Epithelial cell of esophagus (primary cell): ENCODE measurements at regions not wholly inside any gene's neighbourhood (a gene's known extent, or its start where the extent isn't known, plus 50 kb on each side); places are given as distances from the start of the nearest gene placed in this dataset.
"Not testable (repeated sequence)": the region's sequence is repeated elsewhere in the genome, so short reads cannot be mapped to it uniquely, and the experiment has no call there.

Source experiments
- DNase-seq: peaks from one replicate; pipeline ENCODE4 v3.0.0; 2010; ENCODE audit warnings: low read depth
- H3K4me3 ChIP-seq: 2 replicates; pipeline ENCODE4 v1.5.1; 2011; ENCODE audit warnings: mild to moderate bottlenecking, low read length, control low read depth

DNA sequence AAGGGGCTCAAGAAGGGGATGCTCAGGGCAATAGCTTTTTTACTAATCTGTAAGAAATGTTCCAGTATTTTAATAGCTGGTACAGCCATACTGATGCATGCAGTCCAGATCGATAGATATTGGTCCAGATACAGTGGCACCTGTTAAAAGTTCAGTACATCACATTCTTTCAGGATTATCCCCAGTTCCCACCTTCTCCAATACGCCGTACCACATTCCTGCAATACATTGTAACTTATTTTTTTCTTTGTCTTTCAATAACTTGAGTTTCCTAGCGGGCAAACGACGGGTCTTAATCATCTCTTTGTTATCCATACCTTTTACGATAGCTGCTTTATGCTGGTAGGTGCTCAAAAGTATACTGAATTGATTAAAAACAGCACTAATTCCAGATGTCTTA, 136.1 kb upstream of the NBPF19 start:
- H3K4me3 ChIP-seq, DNase-seq: not testable (repeated sequence)

DNA sequence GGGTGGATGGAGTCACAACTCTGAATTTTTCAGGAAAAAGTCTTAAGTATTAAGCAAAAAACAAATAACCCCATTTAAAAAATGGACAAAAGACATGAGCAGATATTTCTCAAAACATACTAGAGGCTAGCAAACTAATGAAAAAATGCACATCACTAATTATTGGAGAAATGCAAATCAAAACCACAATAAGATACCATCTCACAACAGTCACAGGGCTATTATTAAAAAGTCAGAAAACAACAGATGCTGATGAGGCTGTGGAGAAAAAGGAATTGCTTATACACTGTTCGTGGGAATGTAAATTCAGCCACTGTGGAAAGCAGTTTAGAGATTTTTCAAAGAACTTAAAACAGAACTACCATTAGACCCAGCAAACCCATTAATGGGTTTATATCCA, 125.4 kb upstream of the NBPF19 start:
- not testable (repeated sequence) for DNase-seq, H3K4me3 ChIP-seq

DNA sequence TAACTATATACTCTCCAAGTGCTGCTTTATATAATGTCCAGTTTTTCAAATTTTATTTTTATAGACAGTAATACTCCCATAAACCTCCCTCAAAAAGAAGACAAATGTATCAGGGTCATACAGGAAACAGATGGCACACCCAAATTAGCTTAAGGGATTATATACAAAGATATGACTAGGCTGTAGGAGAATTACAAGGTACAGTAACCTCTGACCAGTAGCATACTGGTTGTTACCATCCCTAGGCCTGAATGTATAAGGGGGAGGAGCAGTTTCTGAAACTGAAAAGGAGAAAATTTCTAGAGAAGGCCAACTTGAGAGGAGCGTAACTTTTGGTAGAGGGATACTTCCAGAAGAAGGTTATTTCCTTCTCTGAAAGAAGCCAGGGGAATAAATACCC, 122.6 kb upstream of the NBPF19 start:
- H3K4me3 ChIP-seq, DNase-seq: not testable (repeated sequence)

DNA sequence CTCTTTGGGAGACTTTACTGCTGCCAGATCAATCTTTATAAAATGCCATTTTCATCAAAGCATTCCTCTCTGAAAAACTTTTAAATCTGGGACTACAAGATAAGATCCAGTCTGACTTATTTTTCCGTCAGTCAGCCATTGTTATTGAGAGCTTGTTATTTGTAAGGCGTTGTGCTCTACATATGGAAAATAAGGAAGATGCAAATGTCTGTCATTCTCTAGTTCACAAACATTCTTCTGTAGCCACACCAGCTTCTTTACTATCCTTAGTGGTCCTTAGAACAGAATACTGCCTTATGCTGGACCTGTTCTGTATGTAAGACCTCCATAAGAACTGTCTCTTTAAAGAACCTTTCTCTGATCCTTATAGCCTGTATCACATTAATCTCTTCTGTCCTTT, 120.3 kb upstream of the NBPF19 start:
- not testable (repeated sequence) for H3K4me3 ChIP-seq, DNase-seq

DNA sequence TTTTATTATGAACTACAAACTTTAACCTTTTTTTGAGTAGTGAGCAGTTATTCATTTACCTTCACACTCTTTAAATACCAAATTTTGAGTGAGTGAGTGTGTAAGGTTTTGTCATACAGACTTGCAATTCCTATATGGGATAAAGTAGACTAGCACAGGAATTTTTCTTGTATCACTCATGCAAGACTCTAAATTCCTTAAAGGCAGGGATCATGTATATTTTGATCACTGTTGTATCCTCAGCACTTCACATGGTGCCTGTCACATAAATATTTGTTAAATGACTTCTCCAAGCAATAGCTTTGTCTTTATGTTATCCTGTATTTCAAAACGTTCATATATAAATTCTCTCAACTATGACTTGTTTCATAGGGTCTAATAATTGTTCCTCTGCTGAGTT, 119.1 kb upstream of the NBPF19 start:
- not testable (repeated sequence) for DNase-seq

DNA sequence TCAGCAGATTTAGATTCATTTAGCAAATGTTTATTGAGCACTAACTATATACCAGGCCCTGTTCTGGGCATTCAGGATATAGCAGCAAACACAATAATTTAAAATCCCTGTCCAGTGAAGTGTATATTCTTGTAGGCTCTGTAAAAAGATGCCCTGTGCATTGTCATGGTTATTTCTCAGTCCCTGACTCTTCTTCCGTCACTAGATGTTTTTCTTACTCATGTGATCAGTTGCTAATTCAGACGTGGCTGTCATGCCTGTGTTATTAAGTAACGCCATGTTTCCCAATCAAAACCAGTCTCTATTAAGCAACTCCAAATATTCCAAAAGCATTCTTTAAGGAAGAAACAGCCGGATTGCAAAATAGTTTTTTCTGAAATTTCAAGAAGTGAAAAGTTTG, 118.7 kb upstream of the NBPF19 start:
- not testable (repeated sequence) for H3K4me3 ChIP-seq

More for the DNA sequence above, 119.1 kb upstream of the NBPF19 start:
- not testable (repeated sequence) for H3K4me3 ChIP-seq

DNA sequence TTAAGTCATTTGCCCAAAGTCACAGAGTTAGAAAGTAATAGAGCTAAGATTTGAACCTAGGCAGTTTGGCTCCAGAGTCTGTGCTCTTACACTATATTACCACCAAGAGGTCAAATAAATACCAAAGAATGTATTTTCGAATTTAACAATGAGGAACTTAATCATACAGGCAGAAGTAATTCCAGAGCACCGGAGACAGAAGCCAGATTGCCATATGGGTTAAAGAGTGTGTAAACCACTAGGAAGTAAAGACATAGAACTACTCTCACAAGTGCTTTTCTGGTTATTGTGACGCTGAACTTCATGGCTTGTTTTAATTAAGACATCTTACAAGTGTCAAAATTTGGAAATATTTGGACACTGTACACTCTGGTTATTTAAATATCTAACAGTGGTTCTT, 114.5 kb upstream of the NBPF19 start:
- not testable (repeated sequence) for H3K4me3 ChIP-seq, DNase-seq

More for the DNA sequence above, 118.7 kb upstream of the NBPF19 start:
- DNase-seq = not testable (repeated sequence)

DNA sequence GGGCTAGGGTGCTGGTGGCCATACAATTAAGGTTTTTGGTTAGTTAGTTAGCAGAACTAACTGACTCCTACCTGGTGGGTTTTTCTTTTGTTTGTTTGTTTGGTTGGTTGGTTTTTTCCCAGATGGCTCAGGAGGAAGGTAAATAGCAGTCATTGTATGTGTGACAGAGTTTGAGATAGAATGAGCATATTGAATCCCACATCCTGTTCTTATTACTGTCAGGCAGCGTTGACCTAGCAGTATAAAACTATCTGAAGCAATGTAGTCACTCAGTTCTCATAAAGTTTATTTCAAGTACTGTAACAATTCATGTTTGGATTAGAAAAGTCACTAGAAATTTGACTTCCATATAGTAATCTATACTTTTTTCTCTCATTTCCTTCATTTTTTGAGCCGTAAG, 113.5 kb upstream of the NBPF19 start:
- not testable (repeated sequence) for H3K4me3 ChIP-seq, DNase-seq

DNA sequence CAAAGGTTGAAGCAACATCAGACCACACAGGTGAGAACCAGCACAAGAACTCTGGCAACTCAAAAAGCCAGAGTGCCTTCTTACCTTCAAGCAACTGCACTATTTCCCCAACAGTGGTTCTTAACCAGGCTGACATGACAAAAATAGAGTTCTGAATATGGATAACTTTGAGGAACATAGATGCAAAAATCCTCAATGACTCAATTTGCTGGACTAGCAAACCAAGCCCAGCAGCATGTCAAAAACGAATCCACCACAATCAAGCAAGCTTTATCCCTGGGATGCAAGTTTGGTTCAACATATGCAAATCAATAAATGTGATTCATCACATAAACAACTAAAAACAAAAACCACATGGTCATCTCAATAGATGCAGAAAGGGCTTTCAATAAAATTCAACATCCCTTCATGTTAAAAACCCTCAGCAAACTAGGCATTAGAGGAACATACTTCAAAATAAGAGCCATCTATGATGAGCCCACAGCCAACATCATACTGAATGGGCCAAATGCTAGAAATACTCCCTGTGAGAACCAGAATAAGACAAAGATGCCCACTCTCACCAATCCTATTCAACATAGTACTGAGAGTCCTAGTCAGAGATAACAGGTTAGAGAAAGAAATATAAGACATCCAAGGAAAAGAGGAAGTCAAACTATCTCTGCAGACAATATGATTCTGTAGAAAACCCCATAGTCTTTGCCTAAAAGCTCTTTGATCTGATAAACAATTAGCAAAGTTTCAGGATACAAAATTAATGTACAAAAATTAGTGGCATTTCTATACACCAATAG, 110.5 kb upstream of the NBPF19 start:
- not testable (repeated sequence) for H3K4me3 ChIP-seq

DNA sequence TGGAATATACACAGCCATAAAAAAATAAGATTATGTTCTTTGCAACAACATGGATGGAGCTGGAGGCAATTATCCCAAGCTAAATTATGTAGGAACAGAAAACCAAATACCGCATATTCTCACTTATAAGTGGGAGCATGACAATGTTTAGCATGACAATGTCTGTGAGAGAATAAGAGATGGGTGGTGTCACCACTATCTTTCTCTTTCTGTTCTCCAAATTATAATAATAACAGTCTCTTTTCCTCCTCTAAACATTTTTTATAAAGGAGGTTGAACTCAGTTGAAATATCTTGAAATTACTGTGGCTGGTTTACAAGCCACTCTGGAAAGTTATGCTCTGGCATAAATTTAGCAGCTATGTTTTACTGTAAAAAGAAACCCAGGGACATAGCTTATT, 108.4 kb upstream of the NBPF19 start:
- H3K4me3 ChIP-seq, DNase-seq: not testable (repeated sequence)

More for the DNA sequence above, 110.5 kb upstream of the NBPF19 start:
- DNase-seq = not testable (repeated sequence)

DNA sequence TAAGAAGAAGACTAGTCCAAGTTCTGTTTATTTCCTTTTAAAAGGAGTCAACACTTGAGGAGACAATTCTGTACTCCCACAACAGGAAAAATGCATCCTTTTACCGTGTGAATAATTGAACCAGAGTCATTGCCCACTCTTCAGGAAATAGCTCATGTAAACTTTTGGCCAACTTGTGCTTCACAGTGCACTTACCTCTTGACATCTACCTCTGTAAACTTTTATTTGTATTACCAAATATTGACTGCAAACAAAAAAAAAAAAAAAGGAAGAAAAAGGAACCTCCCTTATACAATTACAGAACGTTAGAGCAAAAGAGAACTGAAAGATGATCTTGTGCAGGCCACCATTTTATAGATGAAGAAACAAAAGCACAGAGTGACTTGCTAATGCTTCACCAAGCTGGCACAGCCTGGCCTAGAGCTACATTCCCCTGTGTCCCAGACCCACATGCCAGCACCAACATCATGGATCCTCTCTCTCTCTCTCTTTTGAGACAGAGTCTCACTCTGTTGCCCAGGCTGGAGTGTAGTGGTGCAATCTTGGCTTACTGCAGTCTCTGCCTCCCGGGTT, 107.3 kb upstream of the NBPF19 start:
- H3K4me3 ChIP-seq, DNase-seq: not testable (repeated sequence)

DNA sequence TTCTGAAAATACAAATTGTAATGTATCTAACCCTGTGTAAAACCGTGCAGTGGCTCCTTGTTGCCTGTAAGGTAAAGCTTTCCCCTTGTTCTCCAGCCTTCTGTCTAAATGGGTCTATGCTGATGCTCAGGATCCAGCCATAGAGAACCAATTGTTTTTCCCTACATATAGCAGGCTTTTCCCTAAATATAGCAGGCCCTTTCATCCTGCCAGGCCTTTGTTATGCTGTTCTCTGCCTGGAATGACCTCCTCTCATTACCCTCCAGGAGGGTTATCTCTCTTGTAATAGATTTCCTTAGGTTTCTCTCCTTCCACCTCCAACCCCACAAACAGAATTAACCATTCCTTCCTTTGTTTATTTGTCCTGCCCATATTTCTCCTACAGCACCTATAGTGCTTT, 106.5 kb upstream of the NBPF19 start:
- DNase-seq, H3K4me3 ChIP-seq: not testable (repeated sequence)

DNA sequence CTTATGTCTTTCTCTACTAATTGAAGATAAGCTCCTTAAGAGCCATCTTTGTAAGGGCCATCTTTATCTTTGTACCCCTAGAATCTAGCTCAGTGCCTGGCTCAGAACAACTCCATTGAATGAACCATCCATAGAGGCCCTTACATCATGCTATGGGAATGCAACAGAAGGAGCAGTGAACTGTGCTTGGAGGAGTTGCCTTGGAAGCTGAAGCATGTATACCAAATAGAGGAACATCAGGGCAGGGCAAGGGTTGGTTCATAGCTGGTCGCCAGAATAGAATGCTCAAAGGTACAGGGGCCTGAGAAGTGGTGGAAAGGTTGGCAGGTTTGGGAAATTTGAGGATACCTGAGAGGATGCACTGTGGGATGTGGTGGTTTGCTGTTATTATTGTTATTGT, 105.8 kb upstream of the NBPF19 start:
- DNase-seq, H3K4me3 ChIP-seq: not testable (repeated sequence)

DNA sequence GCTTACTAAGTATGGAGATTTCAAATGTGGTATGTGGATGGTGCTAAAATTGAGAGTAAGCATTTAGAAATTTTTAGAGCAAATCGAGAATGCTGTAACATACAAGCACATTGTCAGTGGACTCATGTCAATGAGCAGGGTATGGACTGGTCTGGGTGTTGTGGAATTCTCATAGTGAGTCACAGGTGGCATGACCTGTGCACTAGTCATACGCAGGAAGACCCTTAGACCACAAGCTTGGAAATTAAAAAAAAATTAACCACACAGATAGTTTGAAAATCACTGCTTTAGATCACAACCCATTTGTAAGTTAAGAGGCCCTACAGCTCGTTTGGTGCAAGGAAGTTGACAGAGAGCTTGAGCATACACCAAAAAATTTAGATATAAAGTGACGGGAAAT, 102.9 kb upstream of the NBPF19 start:
- H3K4me3 ChIP-seq, DNase-seq: not testable (repeated sequence)

DNA sequence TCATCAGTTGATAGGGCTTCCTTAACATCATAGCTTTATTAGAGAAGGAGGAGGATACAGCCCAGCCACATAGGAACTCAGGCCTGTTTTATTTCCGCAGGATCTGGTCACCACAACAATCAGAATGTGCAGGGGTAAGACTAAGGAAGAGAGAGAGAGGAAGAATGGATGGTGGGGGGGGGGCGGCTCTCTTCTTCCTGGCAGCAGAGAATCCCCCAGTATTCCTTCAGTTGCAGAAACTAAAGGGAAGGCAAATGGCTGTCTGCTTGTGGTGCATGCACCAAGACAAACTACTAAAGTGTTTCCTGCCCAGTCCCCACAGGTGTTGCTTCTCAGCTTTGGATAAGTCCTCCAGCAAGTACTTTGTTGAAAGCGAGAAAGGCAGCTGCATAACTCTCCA, 96.4 kb upstream of the NBPF19 start:
- not testable (repeated sequence) for H3K4me3 ChIP-seq, DNase-seq

DNA sequence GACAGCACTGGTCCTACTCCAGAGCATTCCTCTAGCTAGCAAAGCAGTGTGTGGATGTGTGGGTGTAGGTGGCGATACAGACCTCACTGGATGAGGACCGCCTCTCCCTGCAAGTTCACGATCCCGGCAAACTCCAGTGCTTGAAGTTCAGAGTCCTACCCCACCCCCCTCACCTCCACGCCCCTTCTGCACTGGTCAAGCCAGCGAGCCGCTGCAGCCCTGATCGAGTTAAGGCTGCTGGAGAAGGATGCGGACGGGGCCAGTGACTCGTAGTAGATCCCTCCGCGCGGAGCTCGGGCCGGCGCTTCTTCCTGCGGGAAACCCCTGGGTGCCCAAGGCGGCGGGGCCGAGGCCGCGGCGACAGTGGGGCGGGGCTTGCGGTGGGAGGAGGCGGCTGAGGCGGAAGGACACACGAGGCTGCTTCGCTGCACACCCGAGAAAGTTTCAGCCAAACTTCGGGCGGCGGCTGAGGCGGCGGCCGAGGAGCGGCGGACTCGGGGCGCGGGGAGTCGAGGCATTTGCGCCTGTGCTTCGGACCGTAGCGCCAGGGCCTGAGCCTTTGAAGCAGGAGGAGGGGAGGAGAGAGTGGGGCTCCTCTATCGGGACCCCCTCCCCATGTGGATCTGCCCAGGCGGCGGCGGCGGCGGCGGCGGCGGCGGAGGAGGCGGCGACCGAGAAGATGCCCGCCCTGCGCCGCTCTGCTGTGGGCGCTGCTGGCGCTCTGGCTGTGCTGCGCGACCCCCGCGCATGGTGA, 84.5 kb upstream of the NBPF19 start:
- peak overlapping the region; percentile 39 for H3K4me3 ChIP-seq
- DNase-seq = peak; percentile 58

DNA sequence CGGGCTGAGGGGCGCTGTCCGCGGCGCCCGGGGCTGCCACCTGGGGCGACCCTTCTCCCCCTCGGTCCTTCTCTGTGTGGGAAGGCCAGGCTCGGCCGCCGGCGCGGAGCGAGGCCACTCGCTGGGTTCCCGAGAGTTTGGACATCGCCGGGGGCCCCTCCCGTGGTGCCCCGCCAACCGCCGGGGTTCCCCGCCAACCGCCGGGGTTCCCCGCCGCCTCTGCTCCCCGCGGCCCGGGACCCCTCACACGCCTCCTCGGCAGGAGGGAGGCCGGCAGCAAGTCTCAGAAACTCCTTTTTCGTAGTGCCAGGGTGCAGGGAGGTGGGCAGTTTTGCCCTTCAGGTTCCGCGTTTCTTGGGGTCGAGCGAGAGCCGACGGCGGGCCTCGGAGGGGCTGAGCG, 83.9 kb upstream of the NBPF19 start:
- H3K4me3 ChIP-seq = peak overlapping the region; percentile 32
- DNase-seq = not testable (repeated sequence)

DNA sequence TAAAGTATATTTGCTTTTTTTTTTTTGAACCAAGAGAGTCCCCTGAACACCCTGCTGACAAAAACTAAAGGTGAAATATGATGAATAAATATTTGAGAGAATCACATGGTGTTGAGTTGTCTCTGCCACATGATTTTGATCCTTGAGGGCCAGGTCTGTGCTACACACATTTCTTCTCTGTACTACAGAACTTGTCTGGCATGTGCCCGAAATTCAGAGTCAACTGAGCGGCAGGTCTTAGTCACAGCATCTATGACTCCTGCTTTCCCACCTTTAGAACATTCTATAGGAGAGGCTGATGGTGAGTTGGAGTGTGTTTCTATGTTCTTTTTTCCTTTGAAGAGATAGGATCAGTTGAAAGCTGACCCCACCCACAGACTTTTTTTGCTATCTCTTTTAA, 79.0 kb upstream of the NBPF19 start:
- DNase-seq = peak; percentile 51
- not testable (repeated sequence) for H3K4me3 ChIP-seq

DNA sequence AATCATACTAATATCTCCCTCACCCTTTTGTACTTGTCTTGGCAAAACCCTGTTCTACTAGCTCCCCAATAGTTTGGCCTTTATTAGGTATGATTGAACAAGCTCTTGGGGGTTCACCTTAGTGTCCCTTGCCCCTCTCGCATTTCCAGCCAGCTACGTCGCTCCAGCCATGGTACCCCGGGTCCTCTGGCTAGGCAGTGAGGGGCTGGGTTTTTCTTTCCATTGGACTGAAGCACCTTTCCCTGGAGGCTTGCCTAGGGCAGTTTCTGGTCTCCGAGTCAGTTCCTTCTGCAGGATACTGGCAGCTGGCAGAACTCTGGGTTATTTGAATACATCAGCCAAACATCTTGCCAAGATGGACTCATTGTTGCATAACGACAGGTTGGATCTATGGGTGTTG, 76.3 kb upstream of the NBPF19 start:
- peak overlapping the region; percentile 20 for H3K4me3 ChIP-seq
- peak; percentile 25 for DNase-seq

DNA sequence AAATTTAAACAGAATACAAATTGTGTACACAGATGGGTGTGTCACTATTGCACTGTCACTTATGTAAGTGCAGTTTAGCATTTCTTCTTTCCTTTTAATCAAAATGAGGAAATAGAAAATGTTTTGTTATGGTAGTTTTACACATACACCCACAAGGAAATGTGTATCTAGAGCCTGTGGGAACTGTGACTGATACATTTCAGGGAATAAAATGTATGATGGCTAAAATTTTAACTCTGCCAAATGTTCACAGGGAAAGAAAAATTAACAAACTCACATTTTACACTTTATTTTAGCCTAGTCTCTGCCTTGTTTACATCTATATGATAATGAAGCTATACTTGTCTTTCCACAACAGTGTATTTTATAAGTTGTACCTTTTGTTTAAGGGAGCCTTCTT, 66.4 kb upstream of the NBPF19 start:
- not testable (repeated sequence) for DNase-seq, H3K4me3 ChIP-seq
